CD4-positive, alpha-beta T cell (primary cell): ENCODE measurements at regions not wholly inside any gene's neighbourhood (a gene's known extent, or its start where the extent isn't known, plus 50 kb on each side); places are given as distances from the start of the nearest gene placed in this dataset.

ENCODE experiments used
- ATAC-seq: fragments of 200-7000 bp; cut with Tn5 transposase; one replicate; pipeline ENCODE4 v1.10.0; 2022; ENCODE audit warnings: mild to moderate bottlenecking; ENCODE audit not compliant: poor library complexity
- CTCF ChIA-PET: fragments of 350-600 bp; sonication (Branson Sonifier 250); formaldehyde crosslinking; loops from one replicate; lab custom pipeline; 2021; ENCODE audit warnings: antibody characterized with exemption, inconsistent platforms; lab: Charles Lee
- POLR2A ChIA-PET: fragments of 350-600 bp; sonication (Branson Sonifier 250); formaldehyde crosslinking; loops from one replicate; lab custom pipeline; 2021; ENCODE audit warnings: antibody characterized with exemption, inconsistent platforms; lab: Charles Lee
- DNase-seq, 14 experiments: peaks; one replicate each; pipeline ENCODE4 v3.0.0-alpha.2; 2013 to 2020; ENCODE audit warnings: mixed read lengths in 2 of 14
- H3K27ac ChIP-seq, 2 donors: one replicate each; pipeline versions ENCODE4 v1.5.1 to v1.7.0; 2013; ENCODE audit warnings: low read length in 2 of 2, low read depth in 1 of 2, mild to moderate bottlenecking in 1 of 2
- H3K27me3 ChIP-seq, 2 experiments: 1 replicate in 1 of 2; 2 replicates in 1 of 2; pipeline versions ENCODE4 v1.6.1 to v1.7.0; 2013; ENCODE audit warnings: low read length in 2 of 2, control low read depth in 1 of 2, mild to moderate bottlenecking in 1 of 2, moderate library complexity in 1 of 2; ENCODE audit not compliant: insufficient read depth in 2 of 2, control insufficient read depth in 1 of 2
- H3K36me3 ChIP-seq: one replicate; pipeline ENCODE4 v1.6.1; 2013; ENCODE audit warnings: low read length, control low read depth; ENCODE audit not compliant: insufficient read depth
- H3K4me1 ChIP-seq: one replicate; pipeline ENCODE4 v1.6.1; 2013; ENCODE audit warnings: low read length, control low read depth; ENCODE audit not compliant: insufficient read depth
- H3K4me3 ChIP-seq: one replicate; pipeline ENCODE4 v1.5.1; 2013; ENCODE audit warnings: mild to moderate bottlenecking, low read length, moderate library complexity
- H3K9me3 ChIP-seq, 2 experiments: 1 replicate in 1 of 2; 2 replicates in 1 of 2; pipeline versions ENCODE4 v1.6.1 to v1.7.0; 2013; ENCODE audit warnings: low read length in 2 of 2, mild to moderate bottlenecking in 2 of 2, control low read depth in 1 of 2, moderate library complexity in 1 of 2; ENCODE audit not compliant: control insufficient read depth in 1 of 2, insufficient read depth in 1 of 2
- H3K27ac Mint-ChIP-seq: one replicate; pipeline ENCODE4 v1.8.0; 2020; ENCODE audit warnings: mixed read lengths
- H3K27me3 Mint-ChIP-seq: one replicate; pipeline ENCODE4 v1.8.0; 2021; ENCODE audit warnings: mixed read lengths
- H3K36me3 Mint-ChIP-seq: one replicate; pipeline ENCODE4 v1.8.0; 2021; ENCODE audit warnings: low read depth, mixed read lengths
- H3K4me1 Mint-ChIP-seq: one replicate; pipeline ENCODE4 v1.8.0; 2021; ENCODE audit warnings: low read depth, mixed read lengths
- H3K4me3 Mint-ChIP-seq: one replicate; pipeline ENCODE4 v1.8.0; 2020; ENCODE audit warnings: mild to moderate bottlenecking, mixed read lengths
- H3K9me3 Mint-ChIP-seq: one replicate; pipeline ENCODE4 v1.8.0; 2020; ENCODE audit warnings: mixed read lengths
- CTCF ChIP-seq: fragments of 200-600 bp; IDR thresholded peaks from one replicate; pipeline ENCODE4 v1.8.0; 2022; ENCODE audit warnings: antibody characterized with exemption, mild to moderate bottlenecking
- intact Hi-C, 2 experiments: fragments of 100-400 bp; cut with DNase I in 1 of 2; cut with micrococcal nuclease in 1 of 2; formaldehyde crosslinking; loops; one replicate each; pipeline versions ENCODE4 v1.15.1 to v1.9.0; 2023 to 2025; cut with DNase I, micrococcal nuclease

GRCh38 chr6:112575309-112575834, 228.2 kb downstream of the RFPL4B start:
- Histone ChIP-seq H3K27me3 (no peaks in the 10 kb centered on the region), H3K9me3 (no peaks in the 10 kb centered on the region), H3K27ac (no peak overlapping the region), H3K4me3 (no peak overlapping the region), H3K4me1 (no peaks in the 10 kb centered on the region), H3K36me3 (no peaks in the 10 kb centered on the region)
- no peak for ATAC-seq
- CTCF ChIA-PET = no interaction called here
- POLR2A ChIA-PET = no interaction called here
- Mint-ChIP-seq H3K36me3 (no peaks in the 10 kb centered on the region), H3K27ac (no peak overlapping the region), H3K4me1 (no peaks in the 10 kb centered on the region), H3K4me3 (no peak overlapping the region), H3K9me3 (no peaks in the 10 kb centered on the region), H3K27me3 (no peaks in the 10 kb centered on the region)
- DNase-seq = no peak
- intact Hi-C loops = no loop called here
- TF ChIP-seq CTCF = no peak

GRCh38 chr6:112576423-112576822, 229.3 kb downstream of the RFPL4B start:
- no peaks in the 10 kb centered on the region for H3K4me1 Mint-ChIP-seq
- intact Hi-C loops = no loop called here
- no peak overlapping the region for H3K4me3 ChIP-seq
- ChIA-PET CTCF (no interaction called here), POLR2A (no interaction called here)
- H3K4me3 Mint-ChIP-seq = no peak overlapping the region
- ATAC-seq (no peak), DNase-seq (no peak)
- no peaks in the 10 kb centered on the region for H3K9me3 ChIP-seq
- H3K4me1 ChIP-seq = no peaks in the 10 kb centered on the region
- no peaks in the 10 kb centered on the region for H3K27me3 Mint-ChIP-seq
- no peaks in the 10 kb centered on the region for H3K27me3 ChIP-seq
- no peak overlapping the region for H3K27ac ChIP-seq
- H3K9me3 Mint-ChIP-seq = no peaks in the 10 kb centered on the region
- no peak overlapping the region for H3K27ac Mint-ChIP-seq
- H3K36me3 Mint-ChIP-seq = no peaks in the 10 kb centered on the region
- no peaks in the 10 kb centered on the region for H3K36me3 ChIP-seq
- TF ChIP-seq CTCF = no peak

- no peaks in the 10 kb centered on the region for H3K36me3 ChIP-seq
- H3K27ac ChIP-seq = no peak overlapping the region
- POLR2A ChIA-PET = no interaction called here
- Mint-ChIP-seq H3K27me3 (no peaks in the 10 kb centered on the region), H3K4me3 (no peak overlapping the region), H3K4me1 (no peaks in the 10 kb centered on the region), H3K9me3 (peaks cover 3% of the 10 kb centered on the region), H3K36me3 (no peaks in the 10 kb centered on the region), H3K27ac (no peak overlapping the region)
- intact Hi-C loops = no loop called here
- no peak overlapping the region for H3K4me3 ChIP-seq
- H3K4me1 ChIP-seq = no peaks in the 10 kb centered on the region
- no peaks in the 10 kb centered on the region for H3K27me3 ChIP-seq
- CTCF ChIA-PET = no interaction called here
- ATAC-seq (no peak), DNase-seq (no peak)
- no peaks in the 10 kb centered on the region for H3K9me3 ChIP-seq
- no peak for TF ChIP-seq CTCF
Measured at GRCh38 chr6:112579601-112580000, 232.5 kb downstream of the RFPL4B start.
